ENCODE measurements at regions not wholly inside any gene's neighbourhood (a gene's known extent, or its start where the extent isn't known, plus 50 kb on each side); places are given as distances from the start of the nearest gene placed in this dataset.

- Histone ChIP-seq H3K4me3 (no peak overlapping the region), H3K4me1 (peaks cover 12% of the 10 kb centered on the region), H3K27me3 (no peaks in the 10 kb centered on the region), H3K9me3 (no peaks in the 10 kb centered on the region), H3K27ac (no peak overlapping the region), H3K36me3 (no peaks in the 10 kb centered on the region)
- DNase-seq (ENCODE audit: low spot score in 2 of 2), result no peak
- TF ChIP-seq POLR2AphosphoS5 (IDR thresholded peaks at IDR 0.05) (no peak), POLR2A (IDR thresholded peaks at IDR 0.05) (no peak), CTCF (IDR thresholded peaks at IDR 0.05) (no peak), EP300 (IDR thresholded peaks at IDR 0.05) (no peak)
- WGBS, result 66% methylated on average over 2 of the region's 2 CpGs
Measured at GRCh38 chr13:31930490-31930889, 101.1 kb upstream of the FRY start.

- H3K4me3 ChIP-seq, result no peak overlapping the region
- no peak for DNase-seq (ENCODE audit: low spot score in 2 of 2)
- WGBS, result 76% methylated on average over 3 of the region's 3 CpGs
- no peak overlapping the region for H3K27ac ChIP-seq
- no peaks in the 10 kb centered on the region for H3K9me3 ChIP-seq
- H3K36me3 ChIP-seq, result no peaks in the 10 kb centered on the region
- peaks cover 12% of the 10 kb centered on the region for H3K4me1 ChIP-seq
- H3K27me3 ChIP-seq, result no peaks in the 10 kb centered on the region
- TF ChIP-seq EP300 (IDR thresholded peaks at IDR 0.05), result no peak
- no peak for TF ChIP-seq CTCF (IDR thresholded peaks at IDR 0.05)
Measured at GRCh38 chr13:31930901-31931522, 100.6 kb upstream of the FRY start.

- no peaks in the 10 kb centered on the region for H3K9me3 ChIP-seq
- no peak for DNase-seq (ENCODE audit: low spot score in 2 of 2)
- H3K4me1 ChIP-seq, result no peaks in the 10 kb centered on the region
- no peaks in the 10 kb centered on the region for H3K27me3 ChIP-seq
- no peak overlapping the region for H3K4me3 ChIP-seq
- no peak for TF ChIP-seq POLR2AphosphoS5 (IDR thresholded peaks at IDR 0.05)
- no peak for TF ChIP-seq CTCF (IDR thresholded peaks at IDR 0.05)
- TF ChIP-seq EP300 (IDR thresholded peaks at IDR 0.05), result no peak
- TF ChIP-seq POLR2A (IDR thresholded peaks at IDR 0.05), result no peak
- no peaks in the 10 kb centered on the region for H3K36me3 ChIP-seq
- H3K27ac ChIP-seq, result no peak overlapping the region
- WGBS, result 80% methylated on average over 4 of the region's 4 CpGs
Measured at GRCh38 chr13:31937436-31937835, 94.1 kb upstream of the FRY start.

GRCh38 chr13:31940076-31940475, 91.5 kb upstream of the FRY start:
- H3K9me3 ChIP-seq, result no peaks in the 10 kb centered on the region
- H3K27me3 ChIP-seq, result no peaks in the 10 kb centered on the region
- no peaks in the 10 kb centered on the region for H3K36me3 ChIP-seq
- H3K4me3 ChIP-seq, result no peak overlapping the region
- 91% methylated on average over 4 of the region's 4 CpGs for WGBS
- peaks cover 15% of the 10 kb centered on the region for H3K4me1 ChIP-seq
- no peak for TF ChIP-seq POLR2AphosphoS5 (IDR thresholded peaks at IDR 0.05)
- TF ChIP-seq POLR2A (IDR thresholded peaks at IDR 0.05), result no peak
- no peak for TF ChIP-seq EP300 (IDR thresholded peaks at IDR 0.05)
- no peak for TF ChIP-seq CTCF (IDR thresholded peaks at IDR 0.05)
- DNase-seq (ENCODE audit: low spot score in 2 of 2), result no peak
- no peak overlapping the region for H3K27ac ChIP-seq

GRCh38 chr13:31943591-31943990, 88.0 kb upstream of the FRY start:
- 72% methylated on average over 3 of the region's 3 CpGs for WGBS
- no peaks in the 10 kb centered on the region for H3K9me3 ChIP-seq
- TF ChIP-seq POLR2A (IDR thresholded peaks at IDR 0.05) (no peak), POLR2AphosphoS5 (IDR thresholded peaks at IDR 0.05) (no peak)
- H3K4me3 ChIP-seq, result no peak overlapping the region
- no peaks in the 10 kb centered on the region for H3K27me3 ChIP-seq
- no peak overlapping the region for H3K27ac ChIP-seq
- peaks cover 28% of the 10 kb centered on the region for H3K4me1 ChIP-seq
- no peak for DNase-seq (ENCODE audit: low spot score in 2 of 2)
- H3K36me3 ChIP-seq, result no peaks in the 10 kb centered on the region
